GM18907 (cell line): ENCODE measurements at regions not wholly inside any gene's neighbourhood (a gene's known extent, or its start where the extent isn't known, plus 50 kb on each side); places are given as distances from the start of the nearest gene placed in this dataset.
"Not testable (repeated sequence)": the region's sequence is repeated elsewhere in the genome, so short reads cannot be mapped to it uniquely, and the experiment has no call there.

Source experiments
- ATAC-seq: cut with Tn5 transposase; IDR thresholded peaks from one replicate; pipeline ENCODE4 v1.9.1; 2021; ENCODE audit warnings: mild to moderate bottlenecking, moderate library complexity; ENCODE audit not compliant: unreplicated experiment

GRCh38 chr2:35827086-35827485, 528.5 kb upstream of the CRIM1 start:
- no peak for ATAC-seq

DNA sequence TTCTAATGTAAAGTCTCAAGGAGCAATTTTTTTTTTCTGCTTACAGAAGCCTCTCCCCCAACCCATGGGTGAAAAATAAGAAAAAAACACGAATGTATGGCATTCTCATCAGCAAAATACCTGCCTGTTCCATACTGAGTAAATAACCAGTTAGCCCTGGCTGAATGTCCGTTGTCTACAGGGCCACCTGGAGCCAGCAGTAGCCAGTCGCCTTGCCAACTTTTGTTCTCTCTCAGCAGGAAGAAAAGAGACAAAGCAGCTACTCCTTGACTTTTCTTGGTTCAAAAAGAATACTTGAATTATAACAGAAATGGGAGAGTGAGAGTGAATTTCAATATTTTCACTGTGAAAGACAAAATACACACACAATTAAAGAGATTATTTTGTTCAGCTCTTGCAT, 532.9 kb upstream of the CRIM1 start:
- ATAC-seq, result no peak

DNA sequence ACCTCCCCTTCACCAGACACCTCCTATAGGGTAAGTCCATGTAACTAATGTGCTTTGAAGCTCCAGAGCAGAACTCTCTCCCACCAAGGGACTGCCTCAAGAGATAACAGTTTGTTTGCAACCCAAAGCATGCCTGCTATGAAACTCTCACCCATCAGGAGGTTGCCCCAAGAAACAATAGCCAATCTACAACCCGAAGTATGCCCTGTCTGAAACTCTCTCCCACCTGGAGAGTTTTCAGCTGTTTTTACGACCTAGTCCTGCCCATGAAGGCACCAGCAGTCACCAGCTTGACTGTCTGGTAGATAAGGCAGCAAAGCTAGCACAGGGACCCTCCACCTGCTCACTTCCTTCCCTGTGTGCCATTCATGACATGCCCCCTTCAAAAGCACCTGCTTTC, 533.9 kb upstream of the CRIM1 start:
- no peak for ATAC-seq

- ATAC-seq, result no peak
Observed at GRCh38 chr2:35820391-35820790, 535.2 kb upstream of the CRIM1 start.

DNA sequence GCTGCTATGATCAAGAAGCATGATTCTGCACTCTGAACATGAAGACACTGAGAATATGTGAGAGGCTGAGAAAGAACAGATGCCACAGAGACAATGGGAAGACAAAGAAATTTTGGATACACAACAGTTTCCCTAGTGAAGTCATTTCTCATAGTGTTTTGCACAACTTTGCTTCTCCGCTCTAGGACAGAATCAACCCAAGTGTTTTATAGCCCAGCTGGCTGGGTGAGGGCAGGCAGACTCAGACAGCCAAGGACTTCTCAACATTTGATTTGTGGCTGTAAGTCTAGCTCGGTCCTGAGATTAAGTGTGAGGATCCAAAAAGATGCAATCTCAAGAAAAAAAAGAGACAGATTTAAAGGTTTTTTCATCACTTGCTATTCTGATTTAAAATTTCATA, 536.5 kb upstream of the CRIM1 start:
- no peak for ATAC-seq

GRCh38 chr2:35818359-35818758, 537.2 kb upstream of the CRIM1 start:
- ATAC-seq, result not testable (repeated sequence)

DNA sequence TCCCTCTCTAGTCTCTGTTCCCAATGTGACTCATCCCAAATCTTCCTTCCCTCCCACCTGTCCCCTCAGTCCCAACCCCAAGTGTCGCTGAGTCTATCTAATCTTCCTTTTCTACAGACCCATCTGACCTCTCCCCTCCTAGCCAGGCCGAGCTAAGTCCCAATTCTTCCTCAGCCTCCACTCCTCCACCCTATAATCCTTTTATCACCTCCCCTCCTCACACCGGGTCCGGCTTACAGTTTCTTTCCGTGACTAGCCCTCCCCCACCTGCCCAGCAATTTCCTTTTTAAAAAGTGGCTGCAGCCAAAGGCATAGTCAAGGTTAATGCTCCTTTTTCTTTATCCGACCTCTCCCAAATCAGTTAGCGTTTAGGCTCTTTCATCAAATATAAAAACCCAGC, 541.0 kb upstream of the CRIM1 start:
- ATAC-seq, result not testable (repeated sequence)

GRCh38 chr2:35803126-35803525, 552.5 kb upstream of the CRIM1 start:
- no peak for ATAC-seq

DNA sequence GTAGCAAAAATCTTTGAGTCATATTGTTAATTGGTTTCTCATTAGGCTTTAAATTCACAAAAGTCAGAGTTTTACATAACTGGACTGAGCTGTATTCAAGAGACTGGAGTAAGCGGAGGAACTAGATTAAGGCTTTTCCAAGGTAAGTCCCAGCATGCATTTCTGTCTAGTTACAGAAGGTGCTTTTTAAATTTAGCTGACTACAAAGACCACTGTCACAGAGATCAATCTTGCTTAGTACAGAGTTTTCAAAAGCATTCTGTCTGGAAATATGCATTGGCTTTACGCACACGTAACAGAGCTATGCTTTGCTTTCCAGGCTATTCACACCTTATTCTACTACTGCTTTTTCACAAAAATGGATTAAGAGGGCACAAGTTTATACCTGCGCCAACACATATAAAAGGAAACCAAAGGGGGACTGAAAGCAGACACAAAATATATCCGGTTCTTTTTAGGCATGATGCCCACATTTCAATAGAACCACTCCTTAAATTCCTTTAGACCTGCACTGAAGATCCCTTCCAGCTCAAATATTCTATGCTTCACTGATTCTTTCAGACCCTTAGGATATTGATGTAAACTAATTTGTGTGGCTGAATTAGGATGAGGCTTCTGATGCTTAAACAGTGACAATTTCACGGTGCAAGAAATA, 560.7 kb upstream of the CRIM1 start:
- ATAC-seq, result no peak

- no peak for ATAC-seq
Observed at GRCh38 chr2:35790292-35790691, 565.3 kb upstream of the CRIM1 start.

DNA sequence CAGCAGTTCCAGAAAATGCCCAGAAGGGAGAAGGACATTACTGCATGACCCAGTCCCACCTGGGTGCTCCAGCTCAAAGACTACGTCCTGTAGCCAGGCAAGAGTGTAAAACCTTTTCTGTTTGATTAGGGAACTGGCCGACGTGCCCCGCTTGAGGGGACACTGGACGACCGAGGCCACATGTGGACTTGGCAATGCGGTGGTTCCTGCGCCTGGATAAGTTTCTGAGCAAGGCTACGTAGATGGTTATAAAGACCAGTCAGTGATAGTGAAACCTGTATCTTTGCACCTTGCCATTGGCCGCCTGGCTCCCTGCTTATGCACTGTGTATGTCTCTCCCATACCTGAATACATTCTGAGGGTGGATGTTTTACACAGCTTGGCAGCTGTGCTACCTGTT, 567.0 kb upstream of the CRIM1 start:
- ATAC-seq, result no peak

GRCh38 chr2:35787302-35788031, 568.1 kb upstream of the CRIM1 start:
- no peak for ATAC-seq

DNA sequence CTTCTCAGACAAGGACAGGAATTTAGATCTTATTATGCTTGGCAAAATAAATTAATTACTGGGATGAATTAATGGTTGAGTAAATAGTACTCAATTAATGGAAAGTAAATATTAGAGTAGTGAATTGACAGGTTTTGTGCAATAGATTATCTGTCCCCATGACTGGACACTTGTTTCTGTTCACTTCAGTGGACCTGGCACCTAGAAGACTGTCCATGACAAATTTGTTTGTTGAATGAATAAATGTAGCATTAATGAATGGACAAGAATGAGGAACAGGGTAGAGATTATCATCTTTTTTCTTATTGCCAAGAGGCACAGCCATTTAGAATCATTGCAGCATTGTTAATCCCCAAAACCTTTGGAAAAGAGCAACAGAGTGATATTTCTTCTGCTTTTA, 570.0 kb upstream of the CRIM1 start:
- no peak for ATAC-seq

DNA sequence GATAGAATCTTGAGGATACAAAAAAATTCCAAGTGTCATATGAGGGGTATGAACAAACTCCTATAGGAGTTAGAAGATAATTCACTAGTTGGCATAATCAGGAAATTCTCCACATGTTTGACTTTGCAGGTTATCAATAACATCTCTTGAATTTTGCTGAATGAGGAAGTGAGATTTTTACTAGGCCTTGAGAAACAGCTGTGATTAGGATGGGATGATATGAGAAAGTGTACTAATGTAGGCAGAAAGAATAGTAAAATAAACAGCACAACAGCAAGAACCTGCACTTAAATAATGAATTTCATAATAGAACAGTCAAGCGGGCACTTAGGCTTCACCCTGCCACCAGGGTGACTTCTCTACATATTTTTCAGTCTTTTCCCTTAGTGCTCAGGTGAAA, 570.8 kb upstream of the CRIM1 start:
- no peak for ATAC-seq

- ATAC-seq, result no peak
Observed at GRCh38 chr2:35783723-35784122, 571.9 kb upstream of the CRIM1 start.

GRCh38 chr2:35741556-35741955, 614.0 kb upstream of the CRIM1 start:
- ATAC-seq, result no peak

- no peak for ATAC-seq
Observed at GRCh38 chr2:35731674-35732073, 623.9 kb upstream of the CRIM1 start.

DNA sequence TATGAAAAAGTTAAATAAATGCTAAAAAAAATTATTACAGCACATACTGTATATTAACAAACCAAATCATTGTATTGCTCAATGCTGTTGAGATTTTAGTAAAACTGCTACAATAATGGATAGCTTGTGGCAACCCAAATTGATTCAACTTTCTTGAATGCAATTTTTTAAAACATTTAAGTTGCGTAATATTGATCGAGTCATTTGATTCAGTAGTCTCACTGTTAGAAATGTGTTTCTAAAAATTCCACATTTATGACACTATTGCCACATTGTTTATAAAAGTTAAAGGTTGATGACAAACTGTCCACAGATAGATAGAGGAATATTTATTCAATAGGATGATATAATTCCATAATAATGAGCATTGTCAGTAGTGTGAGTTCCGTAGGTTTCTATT, 640.7 kb upstream of the CRIM1 start:
- no peak for ATAC-seq

DNA sequence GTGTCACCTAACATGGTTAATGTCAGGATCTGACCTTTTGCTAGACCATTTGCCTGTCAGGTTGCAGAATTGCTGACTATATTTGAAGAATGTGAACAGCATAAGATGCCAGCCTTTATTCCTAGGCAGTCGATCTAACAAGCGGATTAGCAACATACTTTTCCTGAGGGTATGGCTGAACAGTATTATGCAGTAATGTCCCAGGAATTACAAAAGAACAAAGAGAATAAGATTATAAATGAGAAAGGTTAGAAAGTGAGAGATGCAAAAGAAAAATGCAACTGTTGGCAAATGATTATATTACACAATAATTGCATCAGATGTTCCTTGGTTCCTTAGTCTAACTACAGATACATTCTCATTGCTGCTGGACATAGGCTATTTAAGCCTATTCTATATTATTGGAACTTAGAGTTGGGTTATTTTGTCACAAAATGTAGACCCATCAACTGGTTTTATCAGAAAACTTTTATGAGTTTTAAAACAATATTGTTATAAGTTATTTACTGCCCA, 647.1 kb upstream of the CRIM1 start:
- ATAC-seq, result no peak

GRCh38 chr2:35688309-35688708, 667.3 kb upstream of the CRIM1 start:
- no peak for ATAC-seq

DNA sequence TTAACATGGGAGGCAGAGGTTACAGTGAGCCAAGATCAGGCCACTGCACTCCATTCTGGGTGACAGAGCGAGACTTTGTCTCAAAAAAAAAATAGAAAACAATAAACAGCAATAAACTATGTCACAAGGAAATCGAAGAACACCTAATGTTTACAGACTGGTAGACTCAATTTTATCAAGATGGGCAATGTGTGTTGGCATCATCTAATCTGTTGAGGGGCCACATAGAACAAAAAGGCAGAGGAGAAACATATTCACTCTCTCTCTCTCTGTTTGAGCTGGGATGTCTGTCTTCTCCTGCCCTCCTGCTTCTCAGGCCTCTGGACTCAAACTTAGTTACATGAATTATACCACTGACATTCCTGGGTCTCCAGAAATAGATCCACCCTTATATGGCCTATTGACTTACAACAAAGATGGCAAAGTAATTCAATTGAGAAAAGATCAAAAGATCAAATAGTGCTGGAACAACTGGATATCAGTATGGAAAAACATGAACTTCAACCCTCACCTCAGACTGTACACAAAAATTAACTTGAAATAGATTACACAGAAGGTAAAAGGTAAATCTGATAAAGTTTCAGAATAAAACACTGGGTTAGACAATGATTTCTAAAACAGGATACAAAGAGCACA, 703.8 kb upstream of the CRIM1 start:
- no peak for ATAC-seq

DNA sequence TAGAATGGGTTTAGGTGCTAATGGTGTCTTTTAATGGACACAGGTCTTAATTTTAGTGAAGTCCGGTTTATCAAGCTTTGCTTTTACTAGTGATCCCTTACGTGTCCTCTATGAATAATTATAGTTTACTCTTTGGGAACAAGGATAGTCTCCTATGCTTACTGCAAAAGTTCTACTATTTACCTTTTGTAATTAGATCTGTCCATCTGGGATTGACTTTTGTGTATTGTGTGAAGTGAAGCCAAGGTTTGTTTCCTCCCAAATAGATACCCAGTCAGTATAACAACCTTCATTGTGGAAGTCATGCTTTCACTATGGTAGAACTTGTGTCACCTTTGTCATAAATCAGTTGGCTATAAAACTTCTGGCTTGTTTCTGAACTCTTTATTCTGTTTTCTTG, 740.9 kb upstream of the CRIM1 start:
- no peak for ATAC-seq
